Peyer's patch (tissue), 4 donors: ENCODE measurements at regions not wholly inside any gene's neighbourhood (a gene's known extent, or its start where the extent isn't known, plus 50 kb on each side); places are given as distances from the start of the nearest gene placed in this dataset.
"Not testable (repeated sequence)": the region's sequence is repeated elsewhere in the genome, so short reads cannot be mapped to it uniquely, and the experiment has no call there.

Source experiments
- CTCF ChIP-seq, 6 experiments: fragments of 450-650 bp in 4 of 6; fragments of 200-600 bp in 2 of 6; sonication (generic) in 1 of 6; IDR thresholded peaks; one replicate each; pipeline ENCODE4 v1.5.1; 2017 to 2019; ENCODE audit warnings: antibody characterized with exemption in 6 of 6, mild to moderate bottlenecking in 3 of 6, moderate library complexity in 1 of 6
- POLR2A ChIP-seq, 2 donors: fragments of 450-650 bp; IDR thresholded peaks; one replicate each; pipeline ENCODE4 v1.5.1; 2017; ENCODE audit warnings: antibody characterized with exemption in 2 of 2, mild to moderate bottlenecking in 2 of 2, moderate library complexity in 2 of 2

DNA sequence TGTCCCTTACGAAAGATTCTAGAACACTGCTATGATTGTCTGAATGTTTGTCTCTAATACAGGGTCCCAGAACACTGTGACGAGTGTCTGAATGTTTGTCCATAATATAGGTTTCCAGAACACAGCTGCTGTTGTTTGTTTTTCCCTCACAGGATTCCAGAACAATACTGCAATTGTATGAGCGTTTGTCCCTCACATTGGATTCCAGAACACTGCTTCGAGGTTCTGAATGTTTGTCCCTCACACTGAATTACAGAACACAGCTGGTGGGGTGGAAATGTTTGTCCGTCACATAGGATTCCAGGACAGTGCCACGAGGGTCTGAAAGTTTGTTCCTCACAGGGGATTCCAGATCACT lies 199.0 kb downstream of the FOXD4L6 start:
- TF ChIP-seq CTCF, POLR2A (IDR thresholded peaks at IDR 0.05): not testable (repeated sequence)
